IMR-90 (cell line): ENCODE measurements at regions not wholly inside any gene's neighbourhood (a gene's known extent, or its start where the extent isn't known, plus 50 kb on each side); places are given as distances from the start of the nearest gene placed in this dataset.

Experiments
- BHLHE40 ChIP-seq: fragments of 150-350 bp; IDR thresholded peaks from 2 replicates; pipeline ENCODE4 v1.6.1; 2016; ENCODE audit warnings: mild to moderate bottlenecking, low read depth, low read length
- CEBPB ChIP-seq: IDR thresholded peaks from 2 replicates; pipeline ENCODE4 v1.6.1; 2012; ENCODE audit warnings: low read depth, low read length, improper control_type of control experiment
- CHD1 ChIP-seq: IDR thresholded peaks from 2 replicates; pipeline ENCODE4 v1.6.1; 2012; ENCODE audit warnings: low read depth, low read length, improper control_type of control experiment
- CTCF ChIP-seq: conservative IDR thresholded peaks from 2 replicates; pipeline ENCODE4 v1.5.1; 2012; ENCODE audit warnings: mild to moderate bottlenecking, low read depth, low read length, improper control_type of control experiment
- FOS ChIP-seq: fragments of 150-350 bp; IDR thresholded peaks from 2 replicates; pipeline ENCODE4 v1.6.1; 2016; ENCODE audit warnings: low read depth, low read length
- MAFK ChIP-seq: IDR thresholded peaks from 2 replicates; pipeline ENCODE4 v1.6.1; 2012; ENCODE audit warnings: low read depth, low read length, improper control_type of control experiment
- MAZ ChIP-seq: IDR thresholded peaks from 2 replicates; pipeline ENCODE4 v1.6.1; 2012; ENCODE audit warnings: low read depth, mild to moderate bottlenecking, low read length, improper control_type of control experiment, moderate library complexity, borderline replicate concordance
- NFE2L2 ChIP-seq: fragments of 150-350 bp; IDR thresholded peaks from 2 replicates; pipeline ENCODE4 v1.6.1; 2016; ENCODE audit warnings: low read depth, mild to moderate bottlenecking, low read length
- POLR2A ChIP-seq: IDR thresholded peaks from 2 replicates; pipeline ENCODE4 v1.6.1; 2012; ENCODE audit warnings: mild to moderate bottlenecking, low read depth, low read length
- RAD21 ChIP-seq: IDR thresholded peaks from 2 replicates; pipeline ENCODE4 v1.6.1; 2012; ENCODE audit warnings: low read length, improper control_type of control experiment
- RCOR1 ChIP-seq: IDR thresholded peaks from 2 replicates; pipeline ENCODE4 v1.6.1; 2012; ENCODE audit warnings: mild to moderate bottlenecking, low read length, improper control_type of control experiment; ENCODE audit not compliant: insufficient replicate concordance
- SMC3 ChIP-seq: fragments of 150-350 bp; IDR thresholded peaks from 2 replicates; pipeline ENCODE4 v1.6.1; 2016; ENCODE audit warnings: low read depth, mild to moderate bottlenecking, antibody characterized with exemption, low read length, moderate library complexity
- USF2 ChIP-seq: fragments of 150-350 bp; IDR thresholded peaks from 2 replicates; pipeline ENCODE4 v1.6.1; 2017; ENCODE audit warnings: mild to moderate bottlenecking, antibody characterized with exemption, low read length, low read depth
- TF ChIP-seq, protein P1 (sequence below): fragments of 150-350 bp; IDR thresholded peaks from 2 replicates; pipeline ENCODE4 v1.6.1; 2016; ENCODE audit warnings: low read depth, mild to moderate bottlenecking, low read length, moderate library complexity, borderline replicate concordance

GRCh38 chr7:25841575-25841974 lies 310.4 kb upstream of the NFE2L3 start:
- TF ChIP-seq CTCF (no peak), CEBPB (no peak), POLR2A (no peak), BHLHE40 (no peak), RAD21 (no peak), MAFK (no peak), FOS (no peak), USF2 (no peak), NFE2L2 (no peak), SMC3 (no peak), RCOR1 (no peak), MAZ (no peak), CHD1 (no peak)
- TF ChIP-seq, protein P1, sequence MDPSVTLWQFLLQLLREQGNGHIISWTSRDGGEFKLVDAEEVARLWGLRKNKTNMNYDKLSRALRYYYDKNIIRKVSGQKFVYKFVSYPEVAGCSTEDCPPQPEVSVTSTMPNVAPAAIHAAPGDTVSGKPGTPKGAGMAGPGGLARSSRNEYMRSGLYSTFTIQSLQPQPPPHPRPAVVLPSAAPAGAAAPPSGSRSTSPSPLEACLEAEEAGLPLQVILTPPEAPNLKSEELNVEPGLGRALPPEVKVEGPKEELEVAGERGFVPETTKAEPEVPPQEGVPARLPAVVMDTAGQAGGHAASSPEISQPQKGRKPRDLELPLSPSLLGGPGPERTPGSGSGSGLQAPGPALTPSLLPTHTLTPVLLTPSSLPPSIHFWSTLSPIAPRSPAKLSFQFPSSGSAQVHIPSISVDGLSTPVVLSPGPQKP: no peak
